Heart left ventricle (tissue), 13 donors: ENCODE measurements at regions not wholly inside any gene's neighbourhood (a gene's known extent, or its start where the extent isn't known, plus 50 kb on each side); places are given as distances from the start of the nearest gene placed in this dataset.

Experiments
- POLR2A ChIP-seq, 2 donors: fragments of 450-650 bp; IDR thresholded peaks; one replicate each; pipeline ENCODE4 v1.6.1; 2017; ENCODE audit warnings: antibody characterized with exemption in 2 of 2, mild to moderate bottlenecking in 2 of 2, moderate library complexity in 2 of 2
- TF ChIP-seq, protein P1 (sequence below), 12 donors: fragments of 200-600 bp; sonication (generic) in 4 of 12; IDR thresholded peaks; one replicate each; pipeline versions ENCODE4 v1.5.0 to v1.8.0; 2018 to 2022; ENCODE audit warnings: antibody characterized with exemption in 12 of 12, mild to moderate bottlenecking in 5 of 12
- donor health status: ischemic (EF 13 %, LVEDD 7.1; RV severe dilation, severe dysfunction).
- donor health status: DM: no; HTN: yes; CAD: no.
- donor health status: DM: no; HTN: no; CAD: no.
- donor health status: ischemic (EF 25% LVEDD 6.9; RV normal size, moderate dysfunction).
- donor health status: ischemic (EF 25% LVEDD 5.7; RV mildly dilated, moderate dysfunction).
- donor health status: ischemic (EF 35%, LVEDD 5.7; RV mildly dilated, moderate dysfunction).
- donor health status: nonischemic (EF 11% LVEDD 7.7; RV severe dilation, severe dysfunction).
- donor health status: DM: yes; HTN: yes; CAD: no.
- donor health status: PGD.
- donor health status: ischemic (EF 29% LVEDD 5.4; RV normal size, mild dysfunction).
- donor health status: nonischemic (EF 23%, LVEDD 6.1; RV moderate dilation, normal function).

GRCh38 chrX:39067866-39068265, 266.6 kb downstream of the MID1IP1 start:
- TF ChIP-seq, protein P1, sequence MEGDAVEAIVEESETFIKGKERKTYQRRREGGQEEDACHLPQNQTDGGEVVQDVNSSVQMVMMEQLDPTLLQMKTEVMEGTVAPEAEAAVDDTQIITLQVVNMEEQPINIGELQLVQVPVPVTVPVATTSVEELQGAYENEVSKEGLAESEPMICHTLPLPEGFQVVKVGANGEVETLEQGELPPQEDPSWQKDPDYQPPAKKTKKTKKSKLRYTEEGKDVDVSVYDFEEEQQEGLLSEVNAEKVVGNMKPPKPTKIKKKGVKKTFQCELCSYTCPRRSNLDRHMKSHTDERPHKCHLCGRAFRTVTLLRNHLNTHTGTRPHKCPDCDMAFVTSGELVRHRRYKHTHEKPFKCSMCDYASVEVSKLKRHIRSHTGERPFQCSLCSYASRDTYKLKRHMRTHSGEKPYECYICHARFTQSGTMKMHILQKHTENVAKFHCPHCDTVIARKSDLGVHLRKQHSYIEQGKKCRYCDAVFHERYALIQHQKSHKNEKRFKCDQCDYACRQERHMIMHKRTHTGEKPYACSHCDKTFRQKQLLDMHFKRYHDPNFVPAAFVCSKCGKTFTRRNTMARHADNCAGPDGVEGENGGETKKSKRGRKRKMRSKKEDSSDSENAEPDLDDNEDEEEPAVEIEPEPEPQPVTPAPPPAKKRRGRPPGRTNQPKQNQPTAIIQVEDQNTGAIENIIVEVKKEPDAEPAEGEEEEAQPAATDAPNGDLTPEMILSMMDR (IDR thresholded peaks at IDR 0.05): no peak
- no peak for TF ChIP-seq POLR2A (IDR thresholded peaks at IDR 0.05)
